GM21619 (cell line): ENCODE measurements at regions not wholly inside any gene's neighbourhood (a gene's known extent, or its start where the extent isn't known, plus 50 kb on each side); places are given as distances from the start of the nearest gene placed in this dataset.
"Not testable (repeated sequence)": the region's sequence is repeated elsewhere in the genome, so short reads cannot be mapped to it uniquely, and the experiment has no call there.

Experiments
- ATAC-seq: cut with Tn5 transposase; IDR thresholded peaks from one replicate; pipeline ENCODE4 v1.9.1; 2021; ENCODE audit not compliant: unreplicated experiment

DNA sequence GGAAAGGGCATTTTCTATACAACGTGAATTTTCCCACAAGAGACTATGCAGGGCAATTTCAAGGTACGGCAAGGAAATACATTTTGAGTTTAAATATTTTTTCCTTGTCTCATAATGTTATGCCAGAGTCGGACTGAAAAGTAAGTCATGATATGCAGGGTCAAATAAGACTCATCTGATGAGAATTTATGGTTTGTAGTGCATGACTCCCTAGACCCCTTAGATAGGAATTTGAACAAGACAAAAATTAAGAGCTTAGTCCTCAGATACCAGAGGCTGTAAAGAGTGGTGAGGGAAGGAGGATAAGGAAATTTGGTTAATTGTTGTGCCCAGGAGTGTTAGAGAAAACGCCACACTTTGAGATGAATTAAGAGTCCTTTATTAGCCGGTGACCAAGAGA lies 616.6 kb downstream of the XPNPEP1 start:
- ATAC-seq: no peak

GRCh38 chr10:109287858-109288257 lies 635.5 kb downstream of the XPNPEP1 start:
- no peak for ATAC-seq

DNA sequence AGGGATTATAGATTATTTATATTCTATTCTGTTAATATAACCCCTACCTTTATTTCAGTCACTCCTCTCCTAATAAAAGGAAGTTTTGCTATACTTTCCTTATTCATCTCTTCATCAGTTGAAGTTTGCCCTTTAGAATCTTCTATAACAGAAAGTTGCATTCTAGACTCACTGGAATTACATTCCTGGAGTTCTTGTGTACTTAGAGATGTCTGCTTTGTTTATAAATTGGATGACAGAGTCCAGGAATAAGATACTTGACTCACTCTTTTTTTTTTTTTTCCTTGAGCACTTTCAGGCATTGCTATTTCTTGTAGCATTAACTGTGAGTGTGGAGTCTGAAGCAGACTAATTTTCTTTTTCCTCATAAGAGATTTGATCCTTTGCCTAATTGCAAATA lies 640.8 kb downstream of the XPNPEP1 start:
- ATAC-seq: no peak

GRCh38 chr10:109281347-109281746 lies 642.0 kb downstream of the XPNPEP1 start:
- ATAC-seq: no peak

GRCh38 chr10:109280837-109281236 lies 642.5 kb downstream of the XPNPEP1 start:
- ATAC-seq: no peak

- no peak for ATAC-seq
Observed at GRCh38 chr10:109277456-109277855, 645.9 kb downstream of the XPNPEP1 start.

DNA sequence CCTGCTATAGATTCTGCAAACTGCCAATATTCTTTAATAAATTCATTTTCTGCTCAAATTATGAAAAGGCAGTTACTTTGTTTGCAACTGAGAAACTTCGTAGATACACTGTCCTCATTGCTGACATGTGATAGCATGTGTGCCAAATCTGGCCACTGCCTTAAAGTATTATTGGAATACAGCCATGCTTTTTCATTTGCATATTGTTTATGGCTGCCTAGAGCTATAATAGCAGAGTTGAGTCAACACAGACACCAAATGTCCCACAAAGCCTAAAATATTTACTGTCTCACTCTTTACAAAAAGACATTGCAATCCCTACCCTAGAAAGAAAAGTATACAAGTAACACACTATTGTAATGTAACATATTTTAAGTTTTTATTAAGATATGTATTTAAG lies 647.4 kb downstream of the XPNPEP1 start:
- no peak for ATAC-seq

DNA sequence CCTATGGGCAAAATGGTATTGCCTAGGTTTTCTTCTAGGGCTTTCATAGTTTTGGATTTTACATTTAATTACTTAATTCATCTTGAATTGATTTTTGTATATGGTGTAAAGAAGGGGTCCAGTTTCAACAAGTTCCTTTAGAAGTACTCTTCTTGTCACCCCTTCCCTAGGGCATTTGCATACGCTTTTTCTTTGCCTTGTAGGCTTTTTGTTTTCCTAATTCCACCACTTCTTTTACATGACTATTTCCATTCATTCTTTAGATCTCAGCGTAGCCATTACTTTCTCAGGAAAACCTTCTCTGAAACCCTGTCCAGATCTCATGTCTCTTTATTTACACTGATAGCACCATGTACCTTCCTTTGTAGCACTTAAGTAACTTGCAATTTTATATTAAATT lies 648.6 kb downstream of the XPNPEP1 start:
- ATAC-seq: no peak

DNA sequence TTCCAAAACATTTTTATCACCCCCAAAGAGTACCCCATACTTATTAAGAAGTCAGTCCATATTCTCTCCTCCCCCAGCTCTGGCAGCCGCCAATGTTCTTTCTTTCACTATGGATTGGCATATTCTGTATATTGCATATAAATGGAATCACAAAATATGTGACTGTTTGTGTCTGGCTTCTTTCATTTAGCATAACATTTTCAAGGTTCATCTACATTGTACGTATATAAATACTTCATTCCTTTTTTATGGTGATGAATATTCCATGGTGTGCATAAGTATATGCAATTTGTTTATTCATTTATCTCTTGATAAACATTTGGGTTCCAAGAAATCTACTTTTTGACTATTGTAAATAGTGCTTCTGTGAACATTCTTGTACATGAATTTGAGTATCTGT lies 653.1 kb downstream of the XPNPEP1 start:
- no peak for ATAC-seq

DNA sequence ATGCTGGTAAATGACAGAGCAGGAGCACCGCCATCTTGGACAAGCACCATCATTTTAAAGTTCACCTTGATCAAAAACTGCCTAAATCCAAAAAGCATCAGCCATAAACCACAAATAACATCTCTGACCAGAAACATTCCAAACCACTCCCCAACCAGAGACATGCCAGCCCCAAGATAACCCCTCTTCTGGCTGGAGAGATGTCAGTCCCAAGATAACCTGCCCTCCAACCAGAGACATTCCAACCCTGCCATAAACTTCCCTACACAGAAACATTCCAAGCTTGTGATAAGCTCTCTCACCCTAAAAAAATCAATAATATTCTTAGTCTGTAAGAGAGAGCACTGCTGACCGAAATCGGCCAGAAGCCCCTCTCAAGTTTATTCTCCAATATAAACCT lies 659.3 kb downstream of the XPNPEP1 start:
- no peak for ATAC-seq

DNA sequence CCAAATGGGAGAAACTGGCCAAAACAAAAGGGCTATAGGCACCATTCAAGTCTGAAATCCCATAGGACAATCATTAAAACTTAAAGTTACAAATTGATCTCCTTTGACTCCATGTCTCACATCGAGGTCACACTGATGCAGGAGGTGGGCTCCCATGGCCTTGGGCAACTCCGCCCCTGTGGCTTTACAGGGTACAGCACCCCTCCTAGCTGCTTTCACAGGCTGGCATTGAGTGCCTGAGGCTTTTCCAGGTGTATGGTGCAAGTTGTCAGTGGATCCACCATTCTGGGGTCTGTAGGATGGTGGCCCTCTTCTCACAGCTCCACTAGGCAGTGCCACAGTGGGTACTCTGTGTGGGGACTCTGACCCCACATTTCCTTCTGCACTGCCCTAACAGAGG lies 662.1 kb downstream of the XPNPEP1 start:
- ATAC-seq: no peak

- ATAC-seq: no peak
Observed at GRCh38 chr10:109259293-109259692, 664.0 kb downstream of the XPNPEP1 start.

DNA sequence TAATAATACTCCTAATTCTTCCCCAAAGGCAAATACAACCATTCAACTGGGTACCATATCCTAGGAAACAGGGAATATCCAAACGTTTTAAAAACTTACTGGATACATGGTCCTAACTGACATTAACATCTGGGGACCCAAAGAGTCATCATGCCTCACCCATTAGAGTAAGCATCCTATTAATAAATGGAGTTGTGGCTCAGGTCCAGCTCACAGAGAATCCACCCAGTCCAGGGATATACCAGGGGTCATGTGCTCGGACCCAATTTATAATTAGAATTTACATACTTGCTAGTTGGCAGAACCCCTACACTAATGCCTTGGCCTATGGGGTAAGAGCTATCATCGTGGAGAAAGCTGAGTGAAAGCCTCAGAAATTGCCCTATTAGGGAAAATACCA lies 670.0 kb downstream of the XPNPEP1 start:
- ATAC-seq: no peak

DNA sequence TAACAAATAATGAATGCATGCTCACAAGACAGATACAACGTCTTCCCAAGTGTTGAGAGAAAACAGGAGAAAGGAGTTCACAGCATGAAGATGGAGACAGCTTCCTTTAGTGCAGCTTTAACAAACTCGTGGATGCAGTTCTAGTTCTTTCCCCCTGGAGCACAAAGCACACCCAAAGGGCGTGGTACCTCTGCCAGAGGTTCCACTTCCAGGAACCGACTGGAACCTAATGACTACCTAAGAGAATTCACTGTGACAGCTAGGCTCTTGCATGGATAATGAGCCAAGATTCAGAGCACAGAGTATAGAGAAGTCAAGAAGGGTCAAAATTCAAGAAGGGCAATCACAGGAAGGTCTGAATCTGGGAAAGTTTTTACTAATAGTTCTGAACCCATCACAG lies 673.2 kb downstream of the XPNPEP1 start:
- ATAC-seq: no peak

GRCh38 chr10:109247814-109248213 lies 675.5 kb downstream of the XPNPEP1 start:
- no peak for ATAC-seq

GRCh38 chr10:109245821-109246220 lies 677.5 kb downstream of the XPNPEP1 start:
- ATAC-seq: no peak

DNA sequence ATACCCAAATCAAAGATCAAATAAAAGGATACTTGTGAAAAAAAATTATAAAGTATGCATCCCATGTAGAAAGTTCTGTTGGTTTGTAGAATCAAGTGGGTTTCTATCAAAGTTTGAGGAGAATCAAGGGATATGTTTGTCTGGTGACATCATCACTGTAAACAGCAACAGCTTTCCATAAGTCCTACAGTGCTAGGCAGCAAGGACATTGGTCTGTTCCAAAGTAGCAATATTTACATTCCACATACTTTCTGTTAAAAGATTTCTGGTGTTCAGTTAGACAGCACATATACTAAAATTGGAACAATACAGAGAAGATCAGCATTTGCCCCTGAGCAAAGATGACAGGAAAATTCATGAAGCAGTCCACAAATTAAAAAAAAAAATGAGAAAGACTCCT lies 683.9 kb downstream of the XPNPEP1 start:
- ATAC-seq: no peak

- no peak for ATAC-seq
Observed at GRCh38 chr10:109237682-109238081, 685.6 kb downstream of the XPNPEP1 start.

DNA sequence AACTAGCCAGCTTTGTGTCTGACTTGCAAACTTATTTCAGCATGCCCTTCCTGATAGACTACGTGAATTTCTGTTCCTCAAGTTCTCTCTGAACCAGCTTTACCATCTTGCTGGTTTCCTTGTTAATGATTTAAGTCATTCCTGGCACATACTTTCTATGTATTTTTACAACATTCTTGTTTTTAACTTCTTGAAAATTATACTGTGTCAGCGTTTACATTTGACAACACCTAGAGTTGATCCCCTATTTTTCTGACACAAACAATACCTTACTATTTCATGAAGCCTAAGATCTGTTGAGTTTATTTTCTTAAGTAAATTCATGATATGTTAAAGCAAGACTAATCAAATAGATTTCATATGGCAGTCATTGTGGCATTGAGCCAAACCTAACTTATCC lies 686.3 kb downstream of the XPNPEP1 start:
- ATAC-seq: no peak

DNA sequence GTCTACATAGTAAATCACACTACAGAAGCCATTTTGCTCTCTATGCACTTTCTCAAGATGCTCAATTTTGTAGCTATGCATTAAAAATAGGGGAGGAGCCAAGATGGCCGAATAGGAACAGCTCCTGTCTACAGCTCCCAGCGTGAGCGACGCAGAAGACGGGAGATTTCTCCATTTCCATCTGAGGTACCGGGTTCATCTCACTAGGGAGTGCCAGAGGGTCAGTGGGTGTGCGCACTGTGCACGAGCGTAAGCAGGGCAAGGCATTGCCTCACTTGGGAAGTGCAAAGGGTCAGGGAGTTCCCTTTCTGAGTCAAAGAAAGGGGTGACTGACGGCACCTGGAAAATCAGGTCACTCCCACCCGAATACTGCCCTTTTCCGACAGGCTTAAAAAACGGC lies 699.8 kb downstream of the XPNPEP1 start:
- not testable (repeated sequence) for ATAC-seq

DNA sequence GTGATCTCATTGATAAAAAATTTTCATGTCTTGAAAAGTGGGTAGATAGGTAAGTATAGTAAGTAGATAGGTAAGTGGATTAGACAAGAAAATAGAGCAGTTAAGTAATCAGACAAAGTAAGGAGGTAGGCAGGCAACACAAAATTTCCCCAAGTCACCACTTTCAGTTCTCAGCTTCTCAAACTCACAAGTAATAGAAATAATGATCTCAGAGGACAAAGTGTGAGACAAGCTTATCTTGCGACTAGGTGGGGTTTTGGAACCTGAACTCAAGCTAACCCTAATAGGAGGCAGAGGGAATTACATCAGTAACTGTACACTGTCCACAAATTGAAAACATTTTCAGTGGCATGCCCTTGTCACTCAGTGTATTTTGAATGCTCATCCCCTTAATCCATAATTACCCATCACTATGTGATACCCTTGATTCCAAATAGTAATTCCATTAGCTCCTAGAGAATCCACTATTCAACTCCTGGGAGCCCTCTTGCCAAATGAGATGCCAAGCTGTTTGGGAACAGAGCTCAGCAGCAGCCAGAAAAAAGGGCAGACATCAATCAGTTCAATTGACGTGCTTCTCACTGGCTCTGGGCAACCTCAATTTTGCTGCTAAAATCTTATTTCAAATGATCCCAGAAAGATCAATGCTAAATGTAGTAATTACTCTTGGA lies 703.2 kb downstream of the XPNPEP1 start:
- no peak for ATAC-seq

DNA sequence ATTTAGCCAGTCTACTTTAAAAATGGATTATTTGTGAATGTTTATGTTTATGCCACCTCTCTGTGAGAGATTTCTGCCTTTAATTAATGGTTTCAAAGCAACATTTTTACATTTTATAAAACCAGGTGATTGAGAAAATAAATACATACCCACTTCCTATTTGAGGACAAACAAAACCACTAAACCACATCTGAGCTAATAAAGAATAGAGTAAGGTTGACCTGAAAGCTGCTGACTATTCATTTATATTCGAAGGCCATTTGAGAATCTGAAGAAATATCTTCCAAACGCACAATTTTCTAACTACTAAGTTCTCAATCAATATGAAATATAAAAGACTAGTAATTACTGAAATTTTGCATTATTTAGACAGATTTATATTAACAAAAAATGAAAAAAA lies 705.1 kb downstream of the XPNPEP1 start:
- no peak for ATAC-seq

DNA sequence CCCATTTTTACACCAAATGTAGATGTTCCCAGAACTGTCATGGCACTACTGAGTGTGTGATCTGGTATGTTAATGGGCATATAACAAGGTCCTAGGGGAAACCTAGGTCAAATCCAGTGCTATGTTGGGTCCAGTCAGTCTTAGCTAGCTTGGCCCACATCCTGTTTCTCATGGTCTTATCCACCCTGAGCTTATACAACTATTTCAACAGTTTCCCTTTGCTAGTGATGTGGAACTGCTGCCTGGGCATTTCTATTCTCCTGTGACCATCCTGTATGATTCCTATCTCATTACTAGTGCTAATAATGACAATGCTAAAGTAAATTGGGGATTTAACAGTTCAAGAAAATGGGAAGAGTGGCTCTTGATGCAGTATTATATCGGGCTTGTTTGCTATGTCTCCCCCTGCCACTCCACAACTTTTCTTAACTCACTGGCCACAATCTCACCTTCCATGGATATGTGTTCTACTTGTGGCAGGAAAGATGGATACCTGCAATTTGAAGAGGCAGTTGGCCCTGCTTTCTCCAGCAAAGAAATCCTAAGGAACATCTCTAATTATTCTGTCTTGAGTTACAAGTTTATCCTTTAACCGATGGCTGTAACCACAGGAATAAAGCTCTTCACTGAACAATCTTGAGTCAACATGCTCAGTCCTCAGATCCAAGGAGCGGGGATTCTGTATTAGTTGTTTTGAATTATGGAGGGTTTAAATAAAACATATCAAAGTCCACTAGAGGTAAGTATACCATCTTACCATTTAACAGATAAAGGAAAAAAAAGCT lies 707.8 kb downstream of the XPNPEP1 start:
- no peak for ATAC-seq
